HG03060 (cell line): ENCODE measurements at regions not wholly inside any gene's neighbourhood (a gene's known extent, or its start where the extent isn't known, plus 50 kb on each side); places are given as distances from the start of the nearest gene placed in this dataset.

ENCODE experiments used
- ATAC-seq: cut with Tn5 transposase; IDR thresholded peaks from one replicate; pipeline ENCODE4 v1.9.1; 2021; ENCODE audit warnings: low read depth, moderate number of reproducible peaks; ENCODE audit not compliant: unreplicated experiment

DNA sequence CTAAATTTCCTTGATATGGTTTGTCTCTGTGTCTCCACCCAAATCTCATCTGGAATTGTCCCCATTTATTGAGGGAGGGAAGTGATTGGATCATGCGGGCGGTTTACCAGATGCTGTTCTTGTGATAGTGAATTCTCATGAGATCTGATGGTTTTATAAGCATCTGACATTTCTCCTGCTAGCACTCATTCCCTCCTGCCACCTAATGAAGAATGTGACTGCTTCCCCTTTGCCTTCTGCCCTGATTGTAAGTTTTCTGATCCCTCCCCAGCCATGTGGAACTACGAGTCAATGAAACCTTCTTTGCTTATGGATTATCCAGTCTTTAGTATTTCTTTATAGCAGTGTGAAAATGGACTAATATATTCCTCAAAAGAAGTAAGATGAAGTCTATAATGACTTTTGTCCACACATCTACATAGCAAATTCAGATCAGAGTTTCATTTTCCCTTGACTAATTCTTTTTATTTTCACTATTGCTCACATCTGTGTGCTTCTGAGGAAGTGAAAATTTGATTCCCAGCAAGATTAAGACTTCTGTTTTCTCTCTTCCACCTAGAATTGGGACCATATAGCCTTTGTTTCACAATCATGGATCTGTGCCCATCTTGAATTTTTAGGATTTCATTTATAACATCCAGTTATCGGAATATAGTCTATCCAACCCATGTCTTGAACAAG lies 393.5 kb downstream of the DMAC1 start:
- ATAC-seq = peak; percentile 93

DNA sequence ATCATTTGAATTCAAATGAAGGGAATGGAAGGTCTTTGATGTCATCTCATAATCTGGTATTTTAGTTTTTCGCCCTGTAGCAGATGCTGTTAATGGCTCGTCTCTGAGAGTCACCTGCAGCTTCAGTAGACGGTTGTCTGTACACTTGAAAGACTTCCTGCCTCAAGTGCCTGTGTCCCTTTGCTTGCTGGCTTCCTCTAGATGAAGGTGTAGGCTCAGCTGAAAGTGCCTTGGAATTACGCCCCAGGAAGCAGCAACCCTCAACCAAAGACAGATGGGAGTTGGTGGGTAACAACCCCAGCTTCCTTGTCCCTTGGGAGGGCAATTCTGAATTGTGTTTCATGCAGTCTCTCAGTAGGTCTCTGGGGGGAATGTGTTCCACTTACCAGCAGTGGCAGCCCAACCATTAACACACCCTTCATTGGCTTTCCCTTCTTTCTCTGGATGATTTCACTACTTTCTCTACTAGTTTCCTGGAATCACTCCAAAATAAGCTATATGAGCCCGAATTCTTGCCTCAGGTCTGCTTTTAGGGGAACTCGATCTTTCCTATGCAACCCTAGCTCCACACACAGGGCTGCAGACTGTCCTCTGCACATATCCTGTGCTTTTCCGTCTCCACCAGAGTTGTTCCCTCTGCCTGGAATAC lies 395.6 kb downstream of the DMAC1 start:
- no peak for ATAC-seq

DNA sequence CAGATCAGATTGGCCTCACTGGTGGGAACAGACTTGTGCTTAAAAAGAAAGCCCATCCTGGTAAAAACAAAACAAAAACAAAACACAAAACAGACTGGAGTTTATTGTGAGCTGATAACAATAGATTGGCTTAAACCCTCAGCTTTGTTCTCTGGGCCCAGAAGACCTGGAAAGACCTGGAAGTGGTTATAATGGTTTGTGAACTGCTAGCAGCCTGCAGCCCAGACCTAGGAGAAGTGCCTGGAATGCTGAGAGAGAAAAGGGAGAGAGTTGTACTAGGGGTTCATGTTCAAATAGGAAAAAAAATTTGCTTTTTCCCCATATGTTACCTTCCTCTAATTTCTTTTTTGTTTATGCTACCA lies 396.6 kb downstream of the DMAC1 start:
- no peak for ATAC-seq

DNA sequence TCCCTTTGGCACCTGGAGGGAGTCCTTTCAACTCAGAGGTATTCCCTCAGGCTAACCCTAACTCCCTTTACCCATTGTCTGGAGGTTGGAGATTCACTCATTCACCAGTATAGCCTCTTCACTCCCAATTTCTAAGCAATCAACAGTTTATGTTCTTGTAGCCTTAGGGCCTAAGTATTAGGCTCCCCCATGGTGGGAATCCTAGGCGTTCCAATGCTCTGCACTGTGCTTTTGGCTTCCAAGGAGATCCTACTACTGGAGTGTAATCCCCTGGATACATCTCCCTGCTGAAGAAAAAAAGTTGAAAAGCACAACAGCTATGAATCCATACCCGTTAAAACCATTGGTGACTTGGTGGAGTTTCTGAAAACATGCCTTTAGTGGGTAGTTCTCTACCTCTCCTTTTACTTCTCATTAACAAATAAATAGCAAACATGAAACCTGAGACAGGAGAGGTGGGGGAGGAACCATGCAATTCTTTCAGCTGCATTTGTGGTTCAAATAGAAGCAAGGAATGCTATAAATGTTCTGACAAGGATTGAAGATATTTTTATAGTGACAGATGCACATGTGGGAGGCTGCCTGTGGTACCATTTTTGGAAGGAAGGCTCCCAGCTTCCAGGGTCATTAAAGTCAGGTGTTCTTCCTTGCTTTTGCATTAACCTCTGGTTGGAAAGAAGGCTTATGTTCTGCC lies 397.1 kb downstream of the DMAC1 start:
- no peak for ATAC-seq

DNA sequence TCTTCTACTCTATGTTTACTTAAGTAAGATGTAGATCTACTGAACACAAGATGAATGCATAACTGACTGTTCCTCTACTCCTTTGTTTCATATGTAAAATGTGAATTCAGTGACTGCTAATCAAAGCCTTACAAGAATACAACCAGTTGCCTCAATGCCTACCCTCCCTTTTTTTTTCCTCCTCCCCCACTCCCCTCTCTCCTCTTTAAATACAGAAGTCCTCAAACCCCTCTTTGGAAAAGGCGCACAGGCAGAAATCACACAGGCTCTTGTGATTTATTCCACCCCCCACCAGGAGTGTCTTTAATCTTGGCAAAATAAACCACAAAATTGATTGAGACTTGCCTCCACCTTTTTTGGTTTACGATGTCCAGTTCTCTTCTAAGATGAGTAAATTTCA lies 398.5 kb downstream of the DMAC1 start:
- ATAC-seq = no peak

DNA sequence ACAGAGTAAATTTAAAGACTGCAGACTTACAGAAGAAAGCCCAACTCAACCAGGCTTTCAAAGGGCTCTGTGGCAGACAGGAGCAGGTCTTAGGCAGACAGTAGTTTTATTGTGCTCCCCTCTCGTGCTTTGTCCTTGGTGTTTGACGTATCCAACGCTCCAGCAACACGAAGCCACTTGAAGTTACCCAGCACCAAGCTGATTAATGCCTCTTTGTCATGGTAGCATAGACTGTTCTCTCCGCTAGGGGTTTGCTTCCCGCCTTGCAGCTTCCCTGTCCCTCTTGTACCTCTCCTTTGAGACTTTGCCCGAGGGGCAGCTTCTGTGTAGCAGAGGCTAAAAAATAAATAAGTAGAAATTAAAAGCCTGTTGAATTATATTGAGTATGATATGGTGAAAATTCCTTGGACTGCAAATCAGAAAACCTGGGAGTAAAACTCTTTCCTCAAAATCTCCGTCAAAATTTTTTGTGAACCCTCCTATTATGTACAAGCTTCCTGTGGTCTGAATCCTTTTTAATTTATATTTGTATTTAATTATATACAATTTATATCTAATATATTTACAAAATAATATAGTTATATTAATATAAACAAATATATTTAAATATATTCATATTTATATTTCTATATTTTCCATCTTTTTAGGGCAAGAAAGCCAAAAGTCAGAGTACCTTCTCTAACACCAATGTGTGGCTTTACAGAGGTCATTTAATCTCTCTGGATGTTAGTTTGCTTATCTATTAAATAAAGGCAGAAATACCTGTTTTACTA lies 405.4 kb downstream of the DMAC1 start:
- ATAC-seq = no peak

DNA sequence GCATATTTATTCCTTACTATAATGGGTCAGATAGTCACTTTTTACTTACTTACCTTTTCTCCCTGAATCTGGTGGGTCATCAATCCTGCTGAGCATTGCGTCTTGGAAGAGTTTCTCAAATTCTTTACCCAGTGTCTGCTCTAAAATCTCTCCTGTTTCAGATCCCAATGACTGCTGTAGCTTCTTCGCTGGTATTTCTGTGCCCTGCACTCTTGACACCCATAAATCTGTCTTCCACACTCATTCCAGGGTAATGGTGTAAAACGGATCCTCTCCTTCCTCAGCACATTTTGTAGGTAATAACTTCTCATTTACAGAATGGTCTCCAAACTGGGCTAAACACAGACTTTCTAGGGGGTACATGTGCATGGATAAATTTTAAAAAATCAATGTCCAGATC lies 407.4 kb downstream of the DMAC1 start:
- ATAC-seq = no peak

DNA sequence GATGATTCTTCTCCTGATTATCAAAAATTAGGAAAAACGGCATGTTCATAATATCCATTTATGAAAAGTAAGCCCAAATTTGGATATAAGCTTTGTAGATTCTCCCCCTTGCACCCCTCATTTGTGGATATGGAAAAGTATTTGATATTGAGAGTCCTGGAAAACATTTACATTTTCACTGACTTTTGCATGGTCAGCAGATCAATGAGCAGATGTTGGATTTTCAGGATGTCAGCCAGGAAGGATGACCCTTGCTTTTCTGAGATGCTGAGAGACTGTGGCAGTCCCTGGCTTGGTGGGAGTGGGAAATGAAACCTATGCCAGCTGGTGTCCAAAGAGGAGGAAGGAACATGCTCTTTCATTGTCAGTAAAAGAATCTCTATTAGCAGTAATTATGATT lies 410.8 kb downstream of the DMAC1 start:
- no peak for ATAC-seq

DNA sequence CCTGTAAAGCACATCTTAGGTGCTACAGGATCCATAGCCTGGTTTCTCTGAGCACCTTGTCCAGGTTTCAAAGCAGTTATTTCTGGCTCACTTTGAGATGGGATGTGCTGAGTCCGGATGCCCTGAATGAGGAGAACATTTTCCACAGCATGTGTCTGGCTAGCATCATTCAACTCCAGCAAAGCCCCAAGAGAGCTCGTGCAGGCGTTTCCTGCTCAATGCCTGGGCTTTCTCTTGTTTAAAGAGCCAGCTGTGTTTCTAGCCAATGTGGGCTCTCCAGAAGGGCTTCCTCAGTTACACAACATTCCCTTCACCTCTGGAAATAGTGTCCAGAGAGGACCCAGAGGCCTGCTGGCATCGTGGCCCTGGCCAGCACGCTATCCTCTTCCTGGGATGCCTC lies 411.7 kb downstream of the DMAC1 start:
- no peak for ATAC-seq

DNA sequence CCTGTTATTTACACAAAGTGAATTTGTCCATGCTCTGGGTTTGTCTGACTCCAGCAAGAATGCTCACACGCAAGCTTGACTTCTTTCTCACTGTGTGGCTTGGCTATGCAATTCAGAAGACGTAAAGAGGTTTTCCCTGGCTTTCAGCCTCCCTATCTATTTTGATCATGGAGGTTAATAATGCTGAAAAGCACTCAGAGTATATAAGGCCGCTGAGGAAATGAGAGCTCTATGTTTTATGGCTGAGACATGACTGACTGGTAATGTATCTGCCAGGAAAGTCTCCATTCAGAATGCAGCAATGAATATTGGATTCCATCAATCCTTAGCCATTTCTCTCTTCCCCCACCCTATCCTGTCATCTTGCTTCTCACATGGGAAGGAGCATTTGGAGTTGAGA lies 417.3 kb downstream of the DMAC1 start:
- no peak for ATAC-seq

DNA sequence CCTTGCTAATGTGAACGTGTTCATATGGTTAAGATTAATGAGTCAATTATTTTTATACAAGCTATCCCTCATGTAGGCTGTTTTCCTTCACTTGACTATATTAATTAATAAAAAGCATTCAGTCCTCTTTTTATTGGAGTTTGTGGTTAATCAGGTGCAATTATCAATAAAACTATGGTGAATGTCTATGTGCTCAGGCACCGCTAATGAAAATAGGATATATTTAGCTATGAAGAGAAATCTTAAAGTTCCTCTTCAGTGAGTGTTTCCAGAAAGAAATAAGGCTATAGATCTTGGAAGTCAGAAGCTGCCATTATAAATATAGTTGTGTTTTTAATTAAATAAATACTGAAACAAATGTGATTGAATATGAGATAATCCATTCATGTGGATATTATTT lies 422.1 kb downstream of the DMAC1 start:
- no peak for ATAC-seq

DNA sequence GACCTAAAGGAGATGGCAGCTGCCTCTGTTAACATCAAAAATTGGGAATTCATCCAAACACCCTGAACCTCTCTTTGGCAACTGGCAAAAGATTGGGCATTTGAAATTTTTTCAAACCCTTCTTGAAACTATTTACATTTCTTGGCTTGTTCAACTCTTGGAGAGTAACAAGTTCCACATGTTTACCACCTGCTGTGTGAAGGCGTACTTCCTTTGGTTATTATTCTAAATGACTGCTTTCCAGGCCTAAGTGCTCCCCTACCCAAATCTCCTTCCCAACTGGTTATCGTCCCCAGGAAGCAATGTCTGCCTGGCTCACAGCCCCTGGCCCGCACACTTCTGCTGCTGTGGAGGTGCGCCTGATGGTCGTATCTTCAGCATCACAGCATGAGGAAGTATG lies 422.7 kb downstream of the DMAC1 start:
- ATAC-seq = no peak

DNA sequence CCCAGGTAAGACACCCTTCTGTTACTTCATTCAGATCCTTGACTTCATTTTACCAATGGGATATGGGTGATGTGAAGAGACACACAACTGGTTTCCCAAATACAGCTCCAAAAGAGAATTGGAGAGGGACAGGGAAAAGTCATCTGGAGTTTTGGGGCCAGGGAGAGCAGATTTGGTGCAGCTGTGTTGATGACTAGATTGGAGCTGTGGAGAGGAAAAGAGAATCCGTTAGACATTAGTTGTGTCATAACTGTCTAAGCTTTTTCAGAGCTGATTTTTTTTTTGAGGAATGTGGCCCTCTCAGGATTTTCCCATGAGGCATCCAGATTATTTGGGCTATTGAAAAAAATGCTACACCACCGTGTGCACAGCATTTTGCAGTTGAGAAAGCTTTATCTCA lies 423.4 kb downstream of the DMAC1 start:
- ATAC-seq = no peak

DNA sequence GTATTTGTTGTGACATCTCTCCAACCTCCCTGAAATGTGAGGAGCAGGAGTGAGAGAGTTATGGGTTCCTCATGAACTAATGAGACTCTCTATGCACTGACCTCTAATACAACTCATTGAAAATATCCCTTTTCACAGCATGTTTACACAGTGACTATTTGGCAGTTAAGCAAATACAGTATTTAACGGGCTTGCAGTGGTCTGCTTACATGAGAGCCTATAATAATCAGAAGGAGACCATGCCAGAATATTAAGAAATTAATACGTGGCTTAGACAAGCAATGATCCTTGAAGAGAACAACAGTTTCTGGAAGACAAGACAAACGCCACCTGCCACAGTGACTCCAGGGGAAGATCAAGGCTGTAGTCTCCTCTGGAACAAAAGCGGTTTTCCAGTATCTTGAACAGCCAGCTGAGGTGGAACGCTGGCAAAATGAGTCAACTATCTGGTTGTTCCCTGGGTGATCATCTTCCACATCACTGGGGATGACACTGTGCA lies 424.5 kb downstream of the DMAC1 start:
- no peak for ATAC-seq

DNA sequence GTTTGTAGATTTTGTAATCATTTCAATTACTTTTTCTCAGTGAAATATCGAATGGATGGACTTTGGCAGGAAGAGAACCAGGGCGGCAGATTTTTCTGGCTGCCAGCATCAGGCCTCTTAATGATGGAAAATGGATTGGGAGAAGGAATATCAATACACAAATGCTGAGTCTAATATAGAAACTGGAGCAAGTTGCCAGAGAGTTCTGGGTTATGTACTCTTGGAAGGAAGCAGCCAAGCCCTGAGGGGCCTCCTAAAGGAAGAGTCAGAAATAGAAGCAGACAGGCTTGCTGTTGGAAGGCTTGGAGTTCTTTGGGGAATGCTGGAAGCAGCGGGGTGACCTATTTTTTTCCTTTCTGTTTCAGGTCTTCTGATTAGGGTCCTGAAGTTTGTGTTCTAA lies 428.6 kb downstream of the DMAC1 start:
- no peak for ATAC-seq

DNA sequence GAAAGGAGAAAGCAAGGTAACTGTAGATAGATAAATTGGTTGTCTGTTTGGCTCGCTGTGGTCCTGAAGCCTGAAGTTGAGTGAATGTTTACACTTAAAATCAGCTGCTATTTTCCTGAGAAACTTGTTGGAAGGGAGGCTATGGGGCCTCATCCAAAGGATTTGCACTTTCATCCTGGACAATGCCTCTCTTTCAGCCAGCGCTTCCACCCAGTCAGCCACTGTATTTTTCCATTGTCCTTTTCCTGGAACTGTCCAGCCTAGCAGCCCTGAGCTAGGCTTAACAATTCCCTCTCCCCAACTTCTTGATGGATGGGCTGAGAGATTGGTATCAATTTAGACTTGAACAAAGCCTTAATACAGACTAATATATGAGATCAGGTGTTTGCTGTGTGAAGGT lies 429.2 kb downstream of the DMAC1 start:
- ATAC-seq = no peak

DNA sequence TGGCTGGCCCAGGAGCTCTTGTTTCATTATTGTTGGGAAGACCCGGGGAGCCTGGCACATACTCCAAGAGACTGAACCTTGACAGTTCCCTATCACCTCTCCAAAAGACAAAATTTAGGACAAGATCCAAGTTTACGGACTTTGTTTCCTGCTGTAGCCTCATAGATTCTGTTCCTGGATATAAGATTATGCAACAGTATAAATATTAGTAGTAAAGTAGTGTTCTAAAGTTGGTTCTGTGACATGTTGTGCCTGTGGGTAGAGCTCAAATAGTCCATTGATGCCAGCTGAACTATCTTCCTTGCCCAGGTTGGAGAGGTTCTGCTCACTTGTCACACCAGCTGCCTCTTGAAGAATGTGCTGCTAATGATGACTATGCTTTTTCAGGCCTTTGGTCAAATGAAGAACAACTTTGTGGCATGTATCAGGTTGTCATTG lies 430.2 kb downstream of the DMAC1 start:
- ATAC-seq = no peak

DNA sequence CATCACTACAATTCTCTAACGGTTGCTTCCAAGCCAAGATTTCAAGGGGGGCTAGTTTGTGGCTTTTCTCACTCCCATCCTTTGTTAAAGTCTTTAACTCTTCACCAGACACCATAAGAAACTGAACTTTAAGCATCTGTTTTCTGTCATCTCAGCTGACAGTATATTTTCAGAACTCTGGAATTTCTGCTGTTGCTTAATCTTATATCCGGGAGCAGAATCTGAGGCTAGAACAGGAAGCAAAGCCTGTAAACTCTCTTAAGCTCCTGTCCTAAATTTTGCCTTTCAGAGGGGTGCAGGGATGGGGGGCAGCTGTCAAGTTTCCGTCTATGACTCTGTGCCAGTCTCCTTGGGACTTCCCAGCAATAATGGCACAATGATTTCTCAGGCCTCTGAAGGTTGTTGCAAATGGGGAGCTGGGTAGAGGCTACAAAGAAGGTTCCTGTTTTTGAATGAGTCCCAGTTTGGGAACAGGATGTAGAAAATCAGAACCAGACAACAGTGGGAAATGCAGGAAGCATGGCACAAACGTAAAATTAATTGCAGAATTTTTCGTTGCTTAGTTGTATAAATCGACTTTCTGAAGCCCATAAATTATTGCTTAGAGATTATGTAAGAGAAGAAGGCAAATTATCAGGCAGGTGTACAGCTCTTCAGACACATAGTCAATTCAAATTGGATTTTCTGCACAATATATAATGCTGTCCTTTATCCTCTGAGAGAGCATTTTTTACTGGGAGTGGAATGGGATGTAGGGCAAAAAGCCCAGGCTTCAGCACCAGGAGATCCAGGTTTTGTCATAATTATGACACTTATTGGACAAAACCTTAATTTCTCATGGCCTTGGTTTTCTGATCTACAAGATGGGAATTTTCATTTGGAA lies 430.9 kb downstream of the DMAC1 start:
- ATAC-seq = no peak

DNA sequence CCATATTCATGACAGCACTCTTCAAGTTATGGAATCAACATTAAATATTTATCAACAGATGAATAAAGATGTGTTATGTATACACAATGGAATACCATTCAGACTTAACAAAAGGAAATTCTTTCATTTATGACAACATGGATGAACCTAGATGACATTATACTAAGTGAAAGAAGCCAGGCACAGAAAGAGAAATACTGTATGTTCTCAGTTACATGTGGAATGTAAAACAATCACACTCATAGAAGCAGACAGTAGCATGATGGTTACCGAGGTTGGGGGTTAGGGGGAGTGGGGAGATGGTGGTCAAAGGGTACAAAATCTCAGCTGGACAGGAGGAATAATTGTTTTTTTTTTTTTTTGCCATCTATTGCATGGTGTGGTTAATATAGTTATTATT lies 431.9 kb downstream of the DMAC1 start:
- no peak for ATAC-seq

DNA sequence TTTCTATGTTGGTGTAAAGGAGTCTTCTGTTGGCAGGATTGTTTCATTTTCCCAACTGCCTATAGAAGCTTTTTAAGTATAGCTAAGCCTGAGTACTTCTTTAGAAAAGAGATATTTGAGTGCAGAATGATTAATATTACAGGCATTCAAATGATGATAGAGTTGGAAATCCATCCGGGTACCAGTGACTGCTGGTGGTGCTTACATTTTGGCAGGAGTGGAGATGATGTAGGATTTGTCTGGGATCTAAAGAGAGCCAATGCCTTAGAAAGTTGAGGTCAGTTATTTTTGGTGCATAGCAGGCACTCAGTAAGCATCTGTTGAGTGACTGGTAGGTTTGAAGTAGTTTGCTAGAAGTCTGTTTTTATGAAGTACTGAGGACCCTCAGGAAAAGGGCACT lies 433.5 kb downstream of the DMAC1 start:
- no peak for ATAC-seq
